ENCODE measurements at regions not wholly inside any gene's neighbourhood (a gene's known extent, or its start where the extent isn't known, plus 50 kb on each side); places are given as distances from the start of the nearest gene placed in this dataset.

- Histone ChIP-seq H2AFZ (ENCODE audit: low read length, unreplicated experiment) (no peak overlapping the region), H3K27me3 (ENCODE audit: insufficient read depth, low read length) (peaks cover 77% of the 10 kb centered on the region), H3K4me1 (ENCODE audit: control insufficient read depth, insufficient read depth, low read length, unreplicated experiment) (no peaks in the 10 kb centered on the region), H3K79me2 (ENCODE audit: control insufficient read depth, insufficient read depth, low read length, unreplicated experiment) (no peaks in the 10 kb centered on the region), H3K36me3 (ENCODE audit: insufficient read depth, low read length) (no peaks in the 10 kb centered on the region), H3K27ac (ENCODE audit: low read depth, low read length) (no peak overlapping the region), H3K4me3 (ENCODE audit: low read depth, low read length) (no peak overlapping the region)
Measured at GRCh38 chr17:77022766-77023165, 118.0 kb upstream of the SEC14L1 start.

DNA sequence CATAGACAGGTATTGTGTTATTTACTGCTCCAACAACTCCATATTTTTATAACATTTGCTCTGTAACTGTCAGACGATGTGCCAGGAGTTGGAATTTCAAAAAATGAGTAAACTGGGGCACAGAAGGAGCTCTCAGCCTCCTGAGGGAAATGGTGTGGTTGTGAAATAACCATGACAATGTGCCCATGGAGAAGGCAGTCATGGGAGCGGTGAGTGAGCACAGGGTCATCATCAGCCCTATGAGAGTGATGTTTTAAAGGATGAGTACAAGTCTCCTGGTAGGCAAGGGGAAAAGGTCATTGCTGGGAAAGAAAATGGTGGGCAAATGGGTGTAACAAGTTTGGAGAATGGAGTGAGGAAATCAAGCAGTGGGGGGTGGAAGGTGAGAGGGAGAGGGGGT, 115.0 kb upstream of the SEC14L1 start:
- Histone ChIP-seq H3K27me3 (ENCODE audit: insufficient read depth, low read length) (peaks cover 74% of the 10 kb centered on the region), H3K4me1 (ENCODE audit: control insufficient read depth, insufficient read depth, low read length, unreplicated experiment) (no peaks in the 10 kb centered on the region), H3K27ac (ENCODE audit: low read depth, low read length) (no peak overlapping the region), H3K79me2 (ENCODE audit: control insufficient read depth, insufficient read depth, low read length, unreplicated experiment) (no peaks in the 10 kb centered on the region), H2AFZ (ENCODE audit: low read length, unreplicated experiment) (no peak overlapping the region), H3K36me3 (ENCODE audit: insufficient read depth, low read length) (no peaks in the 10 kb centered on the region), H3K4me3 (ENCODE audit: low read depth, low read length) (no peak overlapping the region)

- H3K4me3 ChIP-seq (ENCODE audit: low read depth, low read length) = no peak overlapping the region
- H3K27me3 ChIP-seq (ENCODE audit: insufficient read depth, low read length) = peaks cover 70% of the 10 kb centered on the region
- H2AFZ ChIP-seq (ENCODE audit: low read length, unreplicated experiment) = no peak overlapping the region
- H3K36me3 ChIP-seq (ENCODE audit: insufficient read depth, low read length) = no peaks in the 10 kb centered on the region
- H3K27ac ChIP-seq (ENCODE audit: low read depth, low read length) = no peak overlapping the region
- no peaks in the 10 kb centered on the region for H3K4me1 ChIP-seq (ENCODE audit: control insufficient read depth, insufficient read depth, low read length, unreplicated experiment)
- H3K79me2 ChIP-seq (ENCODE audit: control insufficient read depth, insufficient read depth, low read length, unreplicated experiment) = no peaks in the 10 kb centered on the region
Measured at GRCh38 chr17:77027271-77027889, 113.4 kb upstream of the SEC14L1 start.

DNA sequence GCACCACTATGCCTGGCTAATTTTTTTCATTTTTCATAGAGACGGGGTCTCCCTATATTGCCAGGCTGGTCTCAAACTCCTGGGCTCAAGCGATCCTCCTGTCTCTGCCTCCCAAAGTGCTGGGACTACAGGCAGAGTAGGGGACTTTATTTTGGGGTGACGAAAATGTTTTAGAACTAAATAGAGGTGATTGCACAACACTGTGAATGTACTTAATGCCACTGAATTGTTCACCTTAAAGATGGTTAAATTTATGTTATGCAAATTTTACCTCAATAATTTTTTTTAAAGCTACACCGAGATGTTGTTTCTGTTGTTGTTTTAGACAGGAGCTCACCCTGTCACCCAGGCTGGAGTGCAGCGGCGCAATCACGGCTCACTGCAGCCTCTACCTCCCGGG, 111.9 kb upstream of the SEC14L1 start:
- Histone ChIP-seq H3K79me2 (ENCODE audit: control insufficient read depth, insufficient read depth, low read length, unreplicated experiment) (no peaks in the 10 kb centered on the region), H3K36me3 (ENCODE audit: insufficient read depth, low read length) (no peaks in the 10 kb centered on the region), H3K4me3 (ENCODE audit: low read depth, low read length) (no peak overlapping the region), H3K27ac (ENCODE audit: low read depth, low read length) (no peak overlapping the region), H3K4me1 (ENCODE audit: control insufficient read depth, insufficient read depth, low read length, unreplicated experiment) (no peaks in the 10 kb centered on the region), H3K27me3 (ENCODE audit: insufficient read depth, low read length) (peaks cover 73% of the 10 kb centered on the region), H2AFZ (ENCODE audit: low read length, unreplicated experiment) (no peak overlapping the region)

GRCh38 chr17:77032929-77033328, 107.8 kb upstream of the SEC14L1 start:
- Histone ChIP-seq H3K27me3 (ENCODE audit: insufficient read depth, low read length) (peaks cover 71% of the 10 kb centered on the region), H3K27ac (ENCODE audit: low read depth, low read length) (no peak overlapping the region), H3K4me1 (ENCODE audit: control insufficient read depth, insufficient read depth, low read length, unreplicated experiment) (no peaks in the 10 kb centered on the region), H2AFZ (ENCODE audit: low read length, unreplicated experiment) (no peak overlapping the region), H3K36me3 (ENCODE audit: insufficient read depth, low read length) (no peaks in the 10 kb centered on the region), H3K79me2 (ENCODE audit: control insufficient read depth, insufficient read depth, low read length, unreplicated experiment) (no peaks in the 10 kb centered on the region), H3K4me3 (ENCODE audit: low read depth, low read length) (no peak overlapping the region)

GRCh38 chr17:77033892-77034404, 106.8 kb upstream of the SEC14L1 start:
- peaks cover 66% of the 10 kb centered on the region for H3K27me3 ChIP-seq (ENCODE audit: insufficient read depth, low read length)
- no peaks in the 10 kb centered on the region for H3K79me2 ChIP-seq (ENCODE audit: control insufficient read depth, insufficient read depth, low read length, unreplicated experiment)
- H3K36me3 ChIP-seq (ENCODE audit: insufficient read depth, low read length) = no peaks in the 10 kb centered on the region
- no peak overlapping the region for H3K27ac ChIP-seq (ENCODE audit: low read depth, low read length)
- H3K4me1 ChIP-seq (ENCODE audit: control insufficient read depth, insufficient read depth, low read length, unreplicated experiment) = no peaks in the 10 kb centered on the region
- no peak overlapping the region for H2AFZ ChIP-seq (ENCODE audit: low read length, unreplicated experiment)
- H3K4me3 ChIP-seq (ENCODE audit: low read depth, low read length) = no peak overlapping the region

GRCh38 chr17:77034677-77035424, 105.9 kb upstream of the SEC14L1 start:
- Histone ChIP-seq H3K4me3 (ENCODE audit: low read depth, low read length) (no peak overlapping the region), H3K36me3 (ENCODE audit: insufficient read depth, low read length) (no peaks in the 10 kb centered on the region), H3K27ac (ENCODE audit: low read depth, low read length) (no peak overlapping the region), H2AFZ (ENCODE audit: low read length, unreplicated experiment) (no peak overlapping the region), H3K79me2 (ENCODE audit: control insufficient read depth, insufficient read depth, low read length, unreplicated experiment) (no peaks in the 10 kb centered on the region), H3K27me3 (ENCODE audit: insufficient read depth, low read length) (peaks cover 74% of the 10 kb centered on the region), H3K4me1 (ENCODE audit: control insufficient read depth, insufficient read depth, low read length, unreplicated experiment) (no peaks in the 10 kb centered on the region)

- H3K4me1 ChIP-seq (ENCODE audit: control insufficient read depth, insufficient read depth, low read length, unreplicated experiment) = no peaks in the 10 kb centered on the region
- no peak overlapping the region for H3K27ac ChIP-seq (ENCODE audit: low read depth, low read length)
- H2AFZ ChIP-seq (ENCODE audit: low read length, unreplicated experiment) = no peak overlapping the region
- peaks cover 75% of the 10 kb centered on the region for H3K27me3 ChIP-seq (ENCODE audit: insufficient read depth, low read length)
- H3K4me3 ChIP-seq (ENCODE audit: low read depth, low read length) = no peak overlapping the region
- no peaks in the 10 kb centered on the region for H3K79me2 ChIP-seq (ENCODE audit: control insufficient read depth, insufficient read depth, low read length, unreplicated experiment)
- H3K36me3 ChIP-seq (ENCODE audit: insufficient read depth, low read length) = no peaks in the 10 kb centered on the region
Measured at GRCh38 chr17:77035526-77035925, 105.2 kb upstream of the SEC14L1 start.

DNA sequence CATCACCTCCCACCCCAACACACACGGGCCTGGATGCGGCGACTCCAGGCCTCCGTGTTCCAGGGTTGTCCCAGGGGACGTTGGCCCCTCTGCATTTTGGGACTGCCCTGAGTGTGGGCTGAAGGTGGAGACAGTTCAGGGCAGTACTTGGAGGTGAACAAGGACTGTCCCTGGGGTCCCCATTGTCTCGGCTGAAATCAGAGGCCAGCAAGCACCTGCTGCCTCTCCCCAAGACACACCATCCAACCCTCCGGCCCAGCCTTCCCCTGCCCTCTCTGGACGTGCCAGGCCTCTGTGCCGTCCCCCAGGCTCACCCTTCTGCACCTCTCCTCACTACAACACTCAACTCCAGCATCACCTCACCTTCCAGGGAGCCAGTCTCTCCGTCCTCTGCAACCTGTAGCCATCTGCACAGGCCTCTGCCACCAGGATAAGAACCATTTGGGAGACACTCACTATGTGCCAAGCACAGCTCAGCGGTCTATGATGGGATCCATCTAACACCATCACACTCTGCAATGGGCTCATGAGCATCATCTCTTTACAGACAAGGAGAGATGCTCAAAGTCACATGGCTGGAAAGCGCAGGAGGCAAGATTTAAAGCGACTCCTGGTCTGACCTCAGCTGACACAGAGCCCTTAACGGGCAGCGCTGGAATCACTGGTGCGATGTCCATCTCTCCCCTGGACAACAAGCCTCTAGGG, 104.5 kb upstream of the SEC14L1 start:
- H3K36me3 ChIP-seq (ENCODE audit: insufficient read depth, low read length) = no peaks in the 10 kb centered on the region
- H3K4me1 ChIP-seq (ENCODE audit: control insufficient read depth, insufficient read depth, low read length, unreplicated experiment) = no peaks in the 10 kb centered on the region
- H3K27me3 ChIP-seq (ENCODE audit: insufficient read depth, low read length) = peaks cover 74% of the 10 kb centered on the region
- H2AFZ ChIP-seq (ENCODE audit: low read length, unreplicated experiment) = no peak overlapping the region
- no peak overlapping the region for H3K4me3 ChIP-seq (ENCODE audit: low read depth, low read length)
- no peak overlapping the region for H3K27ac ChIP-seq (ENCODE audit: low read depth, low read length)
- H3K79me2 ChIP-seq (ENCODE audit: control insufficient read depth, insufficient read depth, low read length, unreplicated experiment) = no peaks in the 10 kb centered on the region

GRCh38 chr17:77036841-77037381, 103.9 kb upstream of the SEC14L1 start:
- no peak overlapping the region for H2AFZ ChIP-seq (ENCODE audit: low read length, unreplicated experiment)
- no peak overlapping the region for H3K4me3 ChIP-seq (ENCODE audit: low read depth, low read length)
- H3K4me1 ChIP-seq (ENCODE audit: control insufficient read depth, insufficient read depth, low read length, unreplicated experiment) = no peaks in the 10 kb centered on the region
- H3K79me2 ChIP-seq (ENCODE audit: control insufficient read depth, insufficient read depth, low read length, unreplicated experiment) = no peaks in the 10 kb centered on the region
- peaks cover 68% of the 10 kb centered on the region for H3K27me3 ChIP-seq (ENCODE audit: insufficient read depth, low read length)
- H3K36me3 ChIP-seq (ENCODE audit: insufficient read depth, low read length) = no peaks in the 10 kb centered on the region
- H3K27ac ChIP-seq (ENCODE audit: low read depth, low read length) = no peak overlapping the region

Measured in ACC112 (cell line).